Trophoblast cell (in vitro differentiated cells and primary cell): ENCODE measurements at regions not wholly inside any gene's neighbourhood (a gene's known extent, or its start where the extent isn't known, plus 50 kb on each side); places are given as distances from the start of the nearest gene placed in this dataset.

Experiments used
- DNase-seq, 2 donors: peaks; one replicate each; pipeline ENCODE4 v3.0.0-alpha.2; 2016
- H2AFZ ChIP-seq: 2 replicates; pipeline ENCODE4 v1.6.1; 2013; ENCODE audit warnings: low read length, moderate library complexity, mild to moderate bottlenecking; ENCODE audit not compliant: insufficient read depth, poor library complexity
- H2AK5ac ChIP-seq: 2 replicates; pipeline ENCODE4 v1.6.1; 2013; ENCODE audit warnings: mild to moderate bottlenecking, low read length
- H2BK120ac ChIP-seq: 2 replicates; pipeline ENCODE4 v1.6.1; 2013; ENCODE audit warnings: low read length, mild to moderate bottlenecking, moderate library complexity; ENCODE audit not compliant: insufficient read depth, poor library complexity
- H2BK12ac ChIP-seq: 2 replicates; pipeline ENCODE4 v1.6.1; 2013; ENCODE audit warnings: mild to moderate bottlenecking, low read length, moderate library complexity
- H2BK5ac ChIP-seq: 2 replicates; pipeline ENCODE4 v1.6.1; 2013; ENCODE audit warnings: low read length, low read depth, moderate library complexity, mild to moderate bottlenecking; ENCODE audit not compliant: poor library complexity
- H3K14ac ChIP-seq: 2 replicates; pipeline ENCODE4 v1.6.1; 2013; ENCODE audit warnings: mild to moderate bottlenecking, low read length
- H3K18ac ChIP-seq: 2 replicates; pipeline ENCODE4 v1.6.1; 2013; ENCODE audit warnings: mild to moderate bottlenecking, low read length
- H3K23ac ChIP-seq: 2 replicates; pipeline ENCODE4 v1.6.1; 2013; ENCODE audit warnings: low read length
- H3K27ac ChIP-seq: 2 replicates; pipeline ENCODE4 v1.5.1; 2013; ENCODE audit warnings: low read depth, mild to moderate bottlenecking, inconsistent platforms, low read length, moderate library complexity
- H3K27me3 ChIP-seq: 2 replicates; pipeline ENCODE4 v1.6.1; 2013; ENCODE audit warnings: inconsistent platforms, mild to moderate bottlenecking, low read length, moderate library complexity; ENCODE audit not compliant: insufficient read depth
- H3K36me3 ChIP-seq, 2 experiments: 1 replicate in 1 of 2; 2 replicates in 1 of 2; pipeline ENCODE4 v1.6.1; 2013; ENCODE audit warnings: low read length in 2 of 2, mild to moderate bottlenecking in 2 of 2, moderate library complexity in 1 of 2; ENCODE audit not compliant: insufficient read depth in 2 of 2, control insufficient read depth in 1 of 2
- H3K4ac ChIP-seq: 2 replicates; pipeline ENCODE4 v1.6.1; 2013; ENCODE audit warnings: low read depth, mild to moderate bottlenecking, low read length, moderate library complexity
- H3K4me1 ChIP-seq, 2 experiments: 1 replicate in 1 of 2; 2 replicates in 1 of 2; pipeline ENCODE4 v1.6.1; 2013; ENCODE audit warnings: low read length in 2 of 2, mild to moderate bottlenecking in 2 of 2, moderate library complexity in 1 of 2; ENCODE audit not compliant: insufficient read depth in 2 of 2, control insufficient read depth in 1 of 2
- H3K4me2 ChIP-seq: 2 replicates; pipeline ENCODE4 v1.6.1; 2013; ENCODE audit warnings: inconsistent platforms, mild to moderate bottlenecking, low read length, moderate library complexity
- H3K4me3 ChIP-seq: 2 replicates; pipeline ENCODE4 v1.5.1; 2013; ENCODE audit warnings: mild to moderate bottlenecking, low read depth, low read length, inconsistent platforms
- H3K79me1 ChIP-seq: one replicate; pipeline ENCODE4 v1.6.1; 2013; ENCODE audit warnings: low read length
- H3K79me2 ChIP-seq: 2 replicates; pipeline ENCODE4 v1.6.1; 2013; ENCODE audit warnings: low read length, mild to moderate bottlenecking; ENCODE audit not compliant: control insufficient read depth, insufficient read depth, poor library complexity
- H3K9ac ChIP-seq: 2 replicates; pipeline ENCODE4 v1.6.1; 2013; ENCODE audit warnings: mild to moderate bottlenecking, low read length
- H3K9me3 ChIP-seq: 2 replicates; pipeline ENCODE4 v1.6.1; 2013; ENCODE audit warnings: low read depth, mild to moderate bottlenecking, control low read depth, inconsistent platforms, low read length; ENCODE audit not compliant: insufficient read depth
- H4K12ac ChIP-seq: 2 replicates; pipeline ENCODE4 v1.6.1; 2013; ENCODE audit warnings: low read depth, mild to moderate bottlenecking, low read length, moderate library complexity
- H4K8ac ChIP-seq: 2 replicates; pipeline ENCODE4 v1.6.1; 2013; ENCODE audit warnings: low read depth, mild to moderate bottlenecking, low read length, moderate library complexity
- H4K91ac ChIP-seq: one replicate; pipeline ENCODE4 v1.6.1; 2013; ENCODE audit warnings: low read depth, mild to moderate bottlenecking, low read length, moderate library complexity
- WGBS: extraction: QIAGEN DNeasy Blood & Tissue Kit; methylation state at CpG from one replicate; pipeline ENCODE4 v1.1.7; 2013; ENCODE audit warnings: missing lambda C conversion rate; ENCODE audit not compliant: insufficient read length, insufficient coverage; ENCODE audit errors: extremely low coverage; 5-methylcytosine and 5-hydroxymethylcytosine counted together

DNA sequence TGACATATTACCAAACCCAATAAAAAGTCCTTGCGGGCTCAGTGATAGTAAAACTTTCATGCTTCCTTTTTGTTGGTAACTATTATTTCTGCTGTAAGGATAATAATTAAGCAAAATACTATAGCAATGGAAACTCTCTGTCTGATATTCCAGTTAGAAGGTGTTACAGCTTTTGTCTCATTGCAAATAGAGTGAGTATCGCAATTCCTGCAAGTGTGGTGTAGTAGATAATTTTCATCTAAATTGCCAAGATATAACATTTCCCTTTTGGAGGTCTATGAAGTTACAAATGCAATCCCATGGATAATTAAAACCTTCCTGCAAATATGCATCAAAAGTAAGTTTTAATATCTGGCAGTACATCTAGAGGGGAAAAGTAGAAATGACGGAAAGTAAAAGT is 88.7 kb upstream of the CD93 start:
- no peaks in the 10 kb centered on the region for H3K79me1 ChIP-seq
- DNase-seq: no peak
- H2AK5ac ChIP-seq: no peak overlapping the region
- H3K18ac ChIP-seq: no peak overlapping the region
- no peaks in the 10 kb centered on the region for H3K36me3 ChIP-seq
- no peak overlapping the region for H2AFZ ChIP-seq
- no peak overlapping the region for H2BK12ac ChIP-seq
- H3K4me3 ChIP-seq: no peak overlapping the region
- no peak overlapping the region for H2BK120ac ChIP-seq
- no peak overlapping the region for H3K27ac ChIP-seq
- H2BK5ac ChIP-seq: no peak overlapping the region
- no peak overlapping the region for H4K12ac ChIP-seq
- H3K14ac ChIP-seq: no peak overlapping the region
- no peaks in the 10 kb centered on the region for H3K9me3 ChIP-seq
- no peaks in the 10 kb centered on the region for H3K27me3 ChIP-seq
- H3K4me2 ChIP-seq: no peak overlapping the region
- no peak overlapping the region for H4K8ac ChIP-seq
- no peak overlapping the region for H3K23ac ChIP-seq
- H3K79me2 ChIP-seq: no peaks in the 10 kb centered on the region
- H3K9ac ChIP-seq: no peak overlapping the region
- H3K4me1 ChIP-seq: no peaks in the 10 kb centered on the region
- H4K91ac ChIP-seq: no peak overlapping the region
- WGBS: no CpG with 5 or more reads among the region's 3 CpGs
- H3K4ac ChIP-seq: no peak overlapping the region

DNA sequence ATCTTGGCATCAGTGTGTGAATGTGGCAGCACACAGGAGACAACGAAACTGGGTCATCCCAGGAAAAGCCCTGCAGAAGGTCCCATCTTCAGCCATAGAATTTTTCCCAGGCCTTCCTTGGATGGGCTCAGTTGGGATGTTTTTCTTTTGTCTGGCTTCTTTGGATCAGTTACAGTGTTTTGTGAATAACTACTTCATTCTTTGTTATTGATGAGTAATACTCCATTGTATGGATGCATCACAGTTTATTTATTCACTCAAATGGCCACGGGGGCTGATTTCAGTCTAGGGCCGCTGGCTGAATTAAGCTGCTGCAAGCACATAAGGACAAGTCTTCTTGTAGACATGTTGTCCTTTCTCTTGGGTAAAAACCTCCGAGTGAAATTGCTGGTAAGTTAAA is 81.3 kb upstream of the CD93 start:
- Histone ChIP-seq H3K4me3 (no peak overlapping the region), H3K79me2 (no peaks in the 10 kb centered on the region), H2BK120ac (no peak overlapping the region), H2AK5ac (no peak overlapping the region), H3K27me3 (no peaks in the 10 kb centered on the region), H3K4ac (no peak overlapping the region), H3K27ac (no peak overlapping the region), H3K18ac (no peak overlapping the region), H3K23ac (no peak overlapping the region), H3K4me1 (no peaks in the 10 kb centered on the region), H2BK5ac (no peak overlapping the region), H2AFZ (no peak overlapping the region), H4K8ac (no peak overlapping the region), H2BK12ac (no peak overlapping the region), H3K36me3 (no peaks in the 10 kb centered on the region), H4K91ac (no peak overlapping the region), H3K79me1 (no peaks in the 10 kb centered on the region), H4K12ac (no peak overlapping the region), H3K9me3 (no peaks in the 10 kb centered on the region), H3K14ac (no peak overlapping the region), H3K4me2 (no peak overlapping the region), H3K9ac (no peak overlapping the region)
- whole genome bisulfite sequencing: no CpG with 5 or more reads among the region's 4 CpGs
- DNase-seq: no peak

DNA sequence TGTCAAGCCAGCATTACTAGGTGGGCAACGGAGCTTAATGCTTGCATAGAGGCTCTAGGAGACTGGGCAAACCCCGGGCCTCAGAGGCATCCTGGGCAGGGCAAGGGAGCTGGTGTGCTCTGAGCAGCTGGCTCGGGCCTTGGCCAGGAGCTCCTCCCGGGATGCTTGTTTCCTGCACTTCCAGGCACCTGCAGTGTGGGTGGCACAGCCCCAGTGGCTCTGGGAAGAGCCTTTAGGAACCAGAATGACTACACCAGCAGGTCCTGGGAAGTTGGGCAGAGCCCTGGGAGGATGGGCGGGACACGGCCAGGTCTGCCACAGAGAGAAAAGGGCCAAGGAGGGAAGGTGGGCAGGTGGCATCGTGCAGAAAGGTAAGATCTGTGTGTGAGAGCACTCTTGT is 80.4 kb upstream of the CD93 start:
- H3K18ac ChIP-seq: no peak overlapping the region
- whole genome bisulfite sequencing: no CpG with 5 or more reads among the region's 7 CpGs
- H3K79me1 ChIP-seq: no peaks in the 10 kb centered on the region
- no peak overlapping the region for H3K14ac ChIP-seq
- H4K12ac ChIP-seq: no peak overlapping the region
- H3K9me3 ChIP-seq: no peaks in the 10 kb centered on the region
- H3K4me2 ChIP-seq: no peak overlapping the region
- H3K27me3 ChIP-seq: no peaks in the 10 kb centered on the region
- H3K36me3 ChIP-seq: no peaks in the 10 kb centered on the region
- H3K4ac ChIP-seq: no peak overlapping the region
- H3K4me1 ChIP-seq: no peaks in the 10 kb centered on the region
- no peak overlapping the region for H3K27ac ChIP-seq
- DNase-seq: no peak
- H3K4me3 ChIP-seq: no peak overlapping the region
- H2BK5ac ChIP-seq: no peak overlapping the region
- no peaks in the 10 kb centered on the region for H3K79me2 ChIP-seq
- H2BK120ac ChIP-seq: no peak overlapping the region
- no peak overlapping the region for H4K91ac ChIP-seq
- no peak overlapping the region for H2BK12ac ChIP-seq
- H3K9ac ChIP-seq: no peak overlapping the region
- no peak overlapping the region for H4K8ac ChIP-seq
- H2AFZ ChIP-seq: no peak overlapping the region
- no peak overlapping the region for H2AK5ac ChIP-seq
- no peak overlapping the region for H3K23ac ChIP-seq

DNA sequence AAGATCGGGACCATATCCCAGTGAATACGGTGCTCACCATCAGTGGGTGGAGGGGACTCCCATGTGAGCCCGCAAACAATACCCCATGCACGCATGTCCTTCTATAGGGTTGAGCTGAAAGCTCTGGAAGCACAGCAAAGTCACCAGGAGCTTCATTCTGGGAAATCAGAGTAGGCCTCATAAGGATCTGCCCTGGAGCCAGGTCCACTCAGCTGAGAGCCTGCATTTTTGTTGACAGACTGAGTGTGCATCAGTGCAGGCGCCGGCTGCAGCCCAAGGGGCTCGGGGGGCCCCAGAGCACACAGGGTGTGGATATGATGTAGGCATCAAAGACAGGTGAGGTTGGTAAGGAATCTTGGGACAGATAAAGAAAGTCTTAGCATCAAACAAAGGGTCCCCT is 79.8 kb upstream of the CD93 start:
- Histone ChIP-seq H3K4me3 (no peak overlapping the region), H4K91ac (no peak overlapping the region), H3K4ac (no peak overlapping the region), H3K27me3 (no peaks in the 10 kb centered on the region), H3K79me2 (no peaks in the 10 kb centered on the region), H2BK12ac (no peak overlapping the region), H3K18ac (no peak overlapping the region), H2AK5ac (no peak overlapping the region), H3K23ac (no peak overlapping the region), H4K8ac (no peak overlapping the region), H2AFZ (no peak overlapping the region), H2BK5ac (no peak overlapping the region), H3K4me1 (no peaks in the 10 kb centered on the region), H3K27ac (no peak overlapping the region), H3K36me3 (no peaks in the 10 kb centered on the region), H4K12ac (no peak overlapping the region), H3K14ac (no peak overlapping the region), H2BK120ac (no peak overlapping the region), H3K9ac (no peak overlapping the region), H3K79me1 (no peaks in the 10 kb centered on the region), H3K4me2 (no peak overlapping the region), H3K9me3 (no peaks in the 10 kb centered on the region)
- WGBS: no CpG with 5 or more reads among the region's 7 CpGs
- no peak for DNase-seq
